ENCODE measurements at regions not wholly inside any gene's neighbourhood (a gene's known extent, or its start where the extent isn't known, plus 50 kb on each side); places are given as distances from the start of the nearest gene placed in this dataset.

- TF ChIP-seq, protein P1, sequence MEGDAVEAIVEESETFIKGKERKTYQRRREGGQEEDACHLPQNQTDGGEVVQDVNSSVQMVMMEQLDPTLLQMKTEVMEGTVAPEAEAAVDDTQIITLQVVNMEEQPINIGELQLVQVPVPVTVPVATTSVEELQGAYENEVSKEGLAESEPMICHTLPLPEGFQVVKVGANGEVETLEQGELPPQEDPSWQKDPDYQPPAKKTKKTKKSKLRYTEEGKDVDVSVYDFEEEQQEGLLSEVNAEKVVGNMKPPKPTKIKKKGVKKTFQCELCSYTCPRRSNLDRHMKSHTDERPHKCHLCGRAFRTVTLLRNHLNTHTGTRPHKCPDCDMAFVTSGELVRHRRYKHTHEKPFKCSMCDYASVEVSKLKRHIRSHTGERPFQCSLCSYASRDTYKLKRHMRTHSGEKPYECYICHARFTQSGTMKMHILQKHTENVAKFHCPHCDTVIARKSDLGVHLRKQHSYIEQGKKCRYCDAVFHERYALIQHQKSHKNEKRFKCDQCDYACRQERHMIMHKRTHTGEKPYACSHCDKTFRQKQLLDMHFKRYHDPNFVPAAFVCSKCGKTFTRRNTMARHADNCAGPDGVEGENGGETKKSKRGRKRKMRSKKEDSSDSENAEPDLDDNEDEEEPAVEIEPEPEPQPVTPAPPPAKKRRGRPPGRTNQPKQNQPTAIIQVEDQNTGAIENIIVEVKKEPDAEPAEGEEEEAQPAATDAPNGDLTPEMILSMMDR (IDR thresholded peaks at IDR 0.05; ENCODE audit: low read depth, low read length), result no peak
- TF ChIP-seq, protein P2, sequence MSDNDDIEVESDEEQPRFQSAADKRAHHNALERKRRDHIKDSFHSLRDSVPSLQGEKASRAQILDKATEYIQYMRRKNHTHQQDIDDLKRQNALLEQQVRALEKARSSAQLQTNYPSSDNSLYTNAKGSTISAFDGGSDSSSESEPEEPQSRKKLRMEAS (IDR thresholded peaks at IDR 0.05; ENCODE audit: low read depth, low read length), result no peak
- TF ChIP-seq POLR2A (IDR thresholded peaks at IDR 0.05; ENCODE audit: extremely low read depth, insufficient read length) (no peak), MYC (IDR thresholded peaks at IDR 0.05; ENCODE audit: low read depth, low read length) (no peak)
These were observed 160.2 kb upstream of the STXBP5 start for GRCh38 chr6:147043994-147044477.
